GM10266 (cell line): ENCODE measurements at regions not wholly inside any gene's neighbourhood (a gene's known extent, or its start where the extent isn't known, plus 50 kb on each side); places are given as distances from the start of the nearest gene placed in this dataset.

Experiments used
- DNase-seq: peaks from one replicate; pipeline ENCODE4 v3.0.0; 2012; ENCODE audit errors: extremely low spot score
- TF ChIP-seq, protein P1 (sequence below): IDR thresholded peaks from 2 replicates; pipeline ENCODE4 v1.5.1; 2012; ENCODE audit warnings: mild to moderate bottlenecking, low read depth; ENCODE audit not compliant: control insufficient read depth, insufficient read depth; ENCODE audit errors: missing control alignments

GRCh38 chr10:123434435-123435039 is 231.6 kb upstream of the GPR26 start:
- DNase-seq, result no peak
- TF ChIP-seq, protein P1, sequence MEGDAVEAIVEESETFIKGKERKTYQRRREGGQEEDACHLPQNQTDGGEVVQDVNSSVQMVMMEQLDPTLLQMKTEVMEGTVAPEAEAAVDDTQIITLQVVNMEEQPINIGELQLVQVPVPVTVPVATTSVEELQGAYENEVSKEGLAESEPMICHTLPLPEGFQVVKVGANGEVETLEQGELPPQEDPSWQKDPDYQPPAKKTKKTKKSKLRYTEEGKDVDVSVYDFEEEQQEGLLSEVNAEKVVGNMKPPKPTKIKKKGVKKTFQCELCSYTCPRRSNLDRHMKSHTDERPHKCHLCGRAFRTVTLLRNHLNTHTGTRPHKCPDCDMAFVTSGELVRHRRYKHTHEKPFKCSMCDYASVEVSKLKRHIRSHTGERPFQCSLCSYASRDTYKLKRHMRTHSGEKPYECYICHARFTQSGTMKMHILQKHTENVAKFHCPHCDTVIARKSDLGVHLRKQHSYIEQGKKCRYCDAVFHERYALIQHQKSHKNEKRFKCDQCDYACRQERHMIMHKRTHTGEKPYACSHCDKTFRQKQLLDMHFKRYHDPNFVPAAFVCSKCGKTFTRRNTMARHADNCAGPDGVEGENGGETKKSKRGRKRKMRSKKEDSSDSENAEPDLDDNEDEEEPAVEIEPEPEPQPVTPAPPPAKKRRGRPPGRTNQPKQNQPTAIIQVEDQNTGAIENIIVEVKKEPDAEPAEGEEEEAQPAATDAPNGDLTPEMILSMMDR, result no peak

GRCh38 chr10:123442901-123443300 is 223.3 kb upstream of the GPR26 start:
- peak; percentile 72 for DNase-seq
- TF ChIP-seq, protein P1, result no peak

GRCh38 chr10:123443924-123444323 is 222.2 kb upstream of the GPR26 start:
- DNase-seq, result no peak
- TF ChIP-seq, protein P1, result no peak

DNA sequence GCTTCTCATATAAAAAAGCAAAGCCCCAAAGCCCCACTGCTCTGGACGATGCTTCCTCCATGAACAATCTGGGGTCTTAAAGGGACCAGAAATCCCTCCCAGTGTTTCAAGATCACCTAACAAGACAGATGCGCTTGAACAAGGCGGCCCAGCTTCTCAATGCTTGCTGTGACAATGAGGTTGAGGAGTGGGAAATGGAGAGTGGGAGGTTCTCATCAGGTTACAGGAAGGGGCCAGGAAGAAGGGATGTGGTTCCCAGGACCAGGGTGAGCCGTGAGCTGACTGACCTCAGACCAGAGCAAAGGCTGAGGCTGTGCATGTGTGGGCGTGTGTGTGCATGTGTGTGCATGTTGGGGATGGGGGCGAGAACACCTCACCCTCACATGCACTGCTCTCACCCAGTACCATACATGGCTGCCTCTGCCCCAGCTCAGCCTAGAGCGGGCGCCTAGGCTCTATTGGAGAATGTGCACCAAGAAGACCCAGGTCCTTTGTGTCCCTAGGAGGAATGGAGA is 220.8 kb upstream of the GPR26 start:
- TF ChIP-seq, protein P1, result no peak
- peak; percentile 25 for DNase-seq

DNA sequence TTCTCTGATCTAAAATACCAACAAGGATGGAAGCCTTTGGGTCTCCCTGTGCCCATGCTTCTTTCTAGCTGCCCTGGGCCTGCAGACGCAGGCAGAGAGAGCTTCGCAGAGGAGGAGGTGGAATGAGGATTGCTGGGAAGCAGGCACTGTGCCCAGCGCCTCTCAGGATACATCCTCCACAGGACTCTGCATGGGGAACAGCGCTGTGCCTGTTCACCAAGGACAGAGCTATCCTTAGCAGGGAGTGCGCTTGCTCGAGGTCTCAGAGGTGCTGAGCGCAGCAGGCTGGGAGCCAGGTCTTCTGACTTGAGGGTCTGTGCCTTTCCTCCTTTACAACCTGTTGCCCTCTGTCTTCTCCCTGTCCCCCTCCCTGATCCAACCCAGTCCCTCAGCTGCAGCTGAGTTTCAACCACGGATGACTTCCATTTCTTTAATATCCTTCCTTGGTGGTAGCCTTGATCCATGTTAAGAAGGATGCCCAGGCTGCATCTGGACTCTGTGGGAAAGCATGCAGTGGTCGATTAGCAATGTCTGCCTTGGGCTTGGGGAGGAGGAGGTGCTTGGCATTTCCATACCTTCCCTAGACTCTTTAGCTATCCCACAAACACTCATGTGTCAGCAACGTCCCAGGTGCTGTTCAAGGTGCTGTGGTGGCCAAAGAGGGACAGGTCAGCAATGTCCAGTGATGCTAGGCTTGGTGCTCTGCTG is 219.6 kb upstream of the GPR26 start:
- TF ChIP-seq, protein P1, result no peak

GRCh38 chr10:123449234-123449962 is 216.8 kb upstream of the GPR26 start:
- DNase-seq, result no peak
- TF ChIP-seq, protein P1, result no peak

More for the DNA sequence above, 219.6 kb upstream of the GPR26 start:
- DNase-seq, result no peak
